ENCODE measurements at regions not wholly inside any gene's neighbourhood (a gene's known extent, or its start where the extent isn't known, plus 50 kb on each side); places are given as distances from the start of the nearest gene placed in this dataset.

DNA sequence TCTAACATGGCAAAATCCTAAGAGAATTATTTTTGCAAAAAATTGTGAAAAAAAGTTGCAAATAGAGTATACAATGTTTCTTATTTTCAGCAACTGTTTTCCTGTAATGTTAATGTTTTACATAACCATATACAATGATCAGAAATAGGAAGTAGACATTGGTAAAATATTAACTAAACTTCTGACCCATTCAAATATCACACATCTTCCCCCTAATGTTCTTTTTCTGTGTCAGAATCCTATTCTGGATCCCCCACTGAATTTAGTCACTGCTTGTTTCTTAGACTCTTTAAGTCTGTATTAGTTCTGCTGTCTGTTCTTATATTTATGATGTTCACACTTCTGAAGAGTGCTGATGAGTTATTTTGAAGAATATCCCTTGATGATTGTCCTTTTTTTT lies 62.0 kb downstream of the HFE start:
- no peaks in the 10 kb centered on the region for H3K27me3 Mint-ChIP-seq
- no peak overlapping the region for H3K4me3 Mint-ChIP-seq
- no peak for DNase-seq
- no peak overlapping the region for H3K27ac Mint-ChIP-seq
- H3K36me3 Mint-ChIP-seq = no peaks in the 10 kb centered on the region
- no peaks in the 10 kb centered on the region for H3K9me3 Mint-ChIP-seq
- peaks cover 2% of the 10 kb centered on the region for H3K4me1 Mint-ChIP-seq

DNA sequence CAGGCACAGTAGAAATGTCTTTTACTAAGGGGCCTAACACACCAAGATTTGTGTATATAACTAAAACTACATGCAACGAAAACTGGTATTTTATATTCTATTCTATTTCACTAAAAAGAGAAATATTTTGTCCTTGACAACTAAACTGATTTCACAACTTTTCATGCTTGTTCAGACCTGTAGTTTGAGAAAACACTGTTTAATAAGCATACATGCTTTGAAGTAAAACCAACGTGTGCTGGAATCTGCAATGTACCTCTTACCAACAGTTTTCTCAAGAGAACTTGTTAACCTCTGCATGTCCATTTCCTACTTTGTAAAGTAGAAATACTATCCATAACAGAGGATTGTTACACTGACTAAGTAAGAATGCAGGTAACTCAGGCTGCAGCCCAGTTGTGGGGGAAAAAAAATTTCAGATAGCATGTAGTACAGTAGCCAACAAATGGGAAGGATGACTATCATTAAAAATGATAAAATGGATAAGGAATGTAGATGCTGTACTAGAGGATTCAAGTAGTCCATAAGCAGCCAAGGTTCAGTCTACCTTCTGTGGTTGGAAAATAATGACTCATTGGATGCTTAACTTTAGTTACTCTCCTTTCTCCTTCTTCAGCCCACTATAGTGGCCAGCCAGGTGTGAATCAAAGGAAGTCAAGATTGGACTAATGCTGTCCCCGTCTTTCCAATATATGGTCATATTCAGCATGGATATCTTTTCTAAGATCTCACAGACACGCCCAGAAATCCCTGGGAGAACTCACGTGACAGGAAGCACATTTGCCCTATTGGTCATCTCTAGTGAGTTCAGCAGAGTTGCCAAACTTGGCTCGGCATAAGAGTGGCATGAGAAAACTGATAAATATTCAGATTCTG lies 65.2 kb downstream of the HFE start:
- Mint-ChIP-seq H3K9me3 (no peaks in the 10 kb centered on the region), H3K27me3 (peaks cover 14% of the 10 kb centered on the region), H3K4me3 (no peak overlapping the region), H3K36me3 (peaks cover 12% of the 10 kb centered on the region), H3K4me1 (peaks cover 28% of the 10 kb centered on the region), H3K27ac (no peak overlapping the region)
- DNase-seq = no peak

DNA sequence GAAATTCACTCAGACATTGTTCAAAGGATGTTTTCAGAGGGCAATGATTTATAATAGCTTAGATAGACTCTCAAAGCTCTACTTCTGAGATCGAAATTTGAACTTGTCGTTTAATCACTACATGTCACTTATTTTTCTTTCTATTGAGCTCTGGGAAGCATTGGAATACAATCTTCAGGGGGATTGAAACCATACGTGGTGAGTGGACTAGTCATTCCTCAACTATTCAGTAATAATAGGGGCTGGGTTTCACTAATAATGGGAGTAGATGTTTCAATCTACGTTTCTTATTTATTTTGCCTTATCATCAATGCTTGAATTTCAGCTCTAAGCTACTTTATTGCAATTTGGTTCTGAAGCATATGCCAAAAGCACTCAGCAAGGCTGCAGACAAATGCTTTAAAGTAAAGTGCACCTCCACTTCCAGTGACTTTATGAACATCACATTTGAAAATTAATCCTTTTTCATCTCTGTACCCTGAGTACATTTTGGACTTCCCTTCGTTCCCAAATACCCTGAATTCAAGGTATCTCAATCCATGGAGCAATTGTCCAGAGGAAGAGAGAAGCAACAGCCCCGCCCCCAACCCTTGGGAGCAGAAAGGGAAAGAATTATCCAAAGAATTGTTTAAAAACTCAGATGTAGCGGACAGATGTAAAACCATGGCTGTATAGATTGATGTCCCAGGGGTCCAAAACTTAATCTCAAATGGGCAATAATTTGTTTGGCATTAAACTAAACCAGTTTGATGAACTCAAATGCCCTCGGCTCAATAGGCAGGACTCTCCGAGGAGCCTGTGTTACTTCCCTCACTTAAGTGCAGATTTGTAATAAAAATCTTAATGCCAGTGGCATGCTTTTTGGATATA lies 68.1 kb downstream of the HFE start:
- DNase-seq = no peak
- peaks cover 4% of the 10 kb centered on the region for H3K9me3 Mint-ChIP-seq
- peaks cover 29% of the 10 kb centered on the region for H3K27me3 Mint-ChIP-seq
- H3K36me3 Mint-ChIP-seq = peaks cover 31% of the 10 kb centered on the region
- H3K27ac Mint-ChIP-seq = peak overlapping the region; percentile 95
- peak overlapping the region; percentile 89 for H3K4me3 Mint-ChIP-seq
- H3K4me1 Mint-ChIP-seq = peaks cover 49% of the 10 kb centered on the region

DNA sequence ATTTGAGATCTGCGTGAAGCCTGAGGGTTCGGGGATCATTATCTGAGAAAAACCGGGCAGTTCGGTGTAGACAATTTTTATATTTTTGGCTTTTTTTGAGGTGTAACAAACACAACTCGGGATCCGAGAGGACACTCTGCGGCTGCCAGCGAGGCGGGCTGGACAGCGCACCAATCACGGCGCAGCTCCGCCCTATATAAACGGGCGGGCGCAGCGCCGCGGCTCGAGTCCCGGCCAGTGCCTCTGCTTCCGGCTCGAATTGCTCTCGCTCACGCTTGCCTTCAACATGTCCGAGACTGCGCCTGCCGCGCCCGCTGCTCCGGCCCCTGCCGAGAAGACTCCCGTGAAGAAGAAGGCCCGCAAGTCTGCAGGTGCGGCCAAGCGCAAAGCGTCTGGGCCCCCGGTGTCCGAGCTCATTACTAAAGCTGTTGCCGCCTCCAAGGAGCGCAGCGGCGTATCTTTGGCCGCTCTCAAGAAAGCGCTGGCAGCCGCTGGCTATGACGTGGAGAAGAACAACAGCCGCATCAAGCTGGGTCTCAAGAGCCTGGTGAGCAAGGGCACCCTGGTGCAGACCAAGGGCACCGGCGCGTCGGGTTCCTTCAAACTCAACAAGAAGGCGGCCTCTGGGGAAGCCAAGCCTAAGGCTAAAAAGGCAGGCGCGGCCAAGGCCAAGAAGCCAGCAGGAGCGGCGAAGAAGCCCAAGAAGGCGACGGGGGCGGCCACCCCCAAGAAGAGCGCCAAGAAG lies 69.0 kb downstream of the HFE start:
- H3K27ac Mint-ChIP-seq = peak overlapping the region; percentile 95
- peaks cover 57% of the 10 kb centered on the region for H3K4me1 Mint-ChIP-seq
- H3K9me3 Mint-ChIP-seq = peaks cover 4% of the 10 kb centered on the region
- DNase-seq = peak; percentile 89
- peaks cover 29% of the 10 kb centered on the region for H3K27me3 Mint-ChIP-seq
- H3K4me3 Mint-ChIP-seq = peak overlapping the region; percentile 89
- peaks cover 34% of the 10 kb centered on the region for H3K36me3 Mint-ChIP-seq

DNA sequence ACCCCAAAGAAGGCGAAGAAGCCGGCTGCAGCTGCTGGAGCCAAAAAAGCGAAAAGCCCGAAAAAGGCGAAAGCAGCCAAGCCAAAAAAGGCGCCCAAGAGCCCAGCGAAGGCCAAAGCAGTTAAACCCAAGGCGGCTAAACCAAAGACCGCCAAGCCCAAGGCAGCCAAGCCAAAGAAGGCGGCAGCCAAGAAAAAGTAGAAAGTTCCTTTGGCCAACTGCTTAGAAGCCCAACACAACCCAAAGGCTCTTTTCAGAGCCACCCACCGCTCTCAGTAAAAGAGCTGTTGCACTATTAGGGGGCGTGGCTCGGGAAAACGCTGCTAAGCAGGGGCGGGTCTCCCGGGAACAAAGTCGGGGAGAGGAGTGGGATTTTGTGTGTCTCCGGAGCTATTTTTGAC lies 69.6 kb downstream of the HFE start:
- peak overlapping the region; percentile 95 for H3K27ac Mint-ChIP-seq

DNA sequence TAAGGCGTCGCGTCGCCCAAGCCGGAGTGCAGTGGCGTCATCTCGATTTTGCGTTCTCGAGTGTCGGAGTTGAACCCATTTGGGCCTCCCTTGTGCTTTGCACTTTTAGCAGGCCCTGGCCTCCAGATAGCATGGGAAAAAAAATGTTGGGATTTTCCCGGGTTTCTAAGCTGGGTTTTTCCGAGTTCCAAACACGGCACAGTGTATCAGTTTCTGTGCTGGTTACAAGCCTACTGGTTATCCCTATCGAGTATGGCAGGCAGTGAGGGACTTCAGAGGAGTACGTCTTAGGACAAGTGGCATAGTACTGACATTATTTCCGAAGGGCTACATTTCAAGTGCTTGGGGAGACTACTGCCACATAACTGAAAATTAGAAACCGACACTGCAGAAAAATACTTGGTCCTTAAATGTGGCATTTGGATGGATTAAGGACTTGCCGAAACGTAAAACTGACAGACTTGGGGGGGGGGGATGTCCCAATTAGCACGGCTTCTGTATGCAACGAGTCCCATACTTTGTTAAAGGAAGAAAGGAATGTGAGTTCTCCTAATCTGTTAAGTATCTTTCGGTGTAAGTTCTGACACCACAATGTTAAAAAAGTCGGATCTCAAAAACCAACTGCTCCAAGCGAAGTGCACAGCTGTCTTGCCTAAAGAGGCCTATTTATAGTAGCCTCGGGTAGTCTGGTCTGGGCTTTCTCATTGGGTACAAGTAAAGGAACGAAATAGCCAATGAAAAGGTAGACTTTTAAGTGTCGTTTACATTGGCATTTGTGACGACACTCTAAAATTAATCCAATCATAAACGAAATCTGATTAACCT lies 70.2 kb downstream of the HFE start:
- H3K27me3 Mint-ChIP-seq = peaks cover 29% of the 10 kb centered on the region
- peak overlapping the region; percentile 95 for H3K27ac Mint-ChIP-seq
- peaks cover 34% of the 10 kb centered on the region for H3K36me3 Mint-ChIP-seq

More for the DNA sequence above, 69.6 kb downstream of the HFE start:
- H3K27me3 Mint-ChIP-seq = peaks cover 29% of the 10 kb centered on the region
- peaks cover 57% of the 10 kb centered on the region for H3K4me1 Mint-ChIP-seq
- H3K36me3 Mint-ChIP-seq = peaks cover 34% of the 10 kb centered on the region
- peaks cover 4% of the 10 kb centered on the region for H3K9me3 Mint-ChIP-seq
- peak; percentile 78 for DNase-seq
- H3K4me3 Mint-ChIP-seq = peak overlapping the region; percentile 89

DNA sequence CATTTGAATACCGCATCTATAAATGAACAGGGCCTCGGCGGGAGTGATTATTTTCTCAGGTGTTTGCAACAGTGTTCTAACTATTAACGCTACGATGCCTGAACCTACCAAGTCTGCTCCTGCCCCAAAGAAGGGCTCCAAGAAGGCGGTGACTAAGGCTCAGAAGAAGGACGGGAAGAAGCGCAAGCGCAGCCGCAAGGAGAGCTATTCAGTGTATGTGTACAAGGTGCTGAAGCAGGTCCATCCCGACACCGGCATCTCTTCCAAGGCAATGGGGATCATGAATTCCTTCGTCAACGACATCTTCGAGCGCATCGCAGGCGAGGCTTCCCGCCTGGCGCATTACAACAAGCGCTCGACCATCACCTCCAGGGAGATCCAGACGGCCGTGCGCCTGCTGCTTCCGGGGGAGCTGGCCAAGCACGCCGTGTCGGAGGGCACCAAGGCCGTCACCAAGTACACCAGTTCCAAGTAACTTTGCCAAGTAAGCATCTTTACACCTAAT lies 70.9 kb downstream of the HFE start:
- Mint-ChIP-seq H3K36me3 (peaks cover 34% of the 10 kb centered on the region), H3K27ac (peak overlapping the region; percentile 95), H3K27me3 (peaks cover 29% of the 10 kb centered on the region), H3K4me3 (peak overlapping the region; percentile 89), H3K9me3 (peaks cover 4% of the 10 kb centered on the region), H3K4me1 (peaks cover 55% of the 10 kb centered on the region)
- DNase-seq = peak; percentile 86

More for the DNA sequence above, 70.2 kb downstream of the HFE start:
- peak overlapping the region; percentile 89 for H3K4me3 Mint-ChIP-seq
- peak; percentile 81 for DNase-seq
- H3K4me1 Mint-ChIP-seq = peaks cover 57% of the 10 kb centered on the region
- peaks cover 4% of the 10 kb centered on the region for H3K9me3 Mint-ChIP-seq

DNA sequence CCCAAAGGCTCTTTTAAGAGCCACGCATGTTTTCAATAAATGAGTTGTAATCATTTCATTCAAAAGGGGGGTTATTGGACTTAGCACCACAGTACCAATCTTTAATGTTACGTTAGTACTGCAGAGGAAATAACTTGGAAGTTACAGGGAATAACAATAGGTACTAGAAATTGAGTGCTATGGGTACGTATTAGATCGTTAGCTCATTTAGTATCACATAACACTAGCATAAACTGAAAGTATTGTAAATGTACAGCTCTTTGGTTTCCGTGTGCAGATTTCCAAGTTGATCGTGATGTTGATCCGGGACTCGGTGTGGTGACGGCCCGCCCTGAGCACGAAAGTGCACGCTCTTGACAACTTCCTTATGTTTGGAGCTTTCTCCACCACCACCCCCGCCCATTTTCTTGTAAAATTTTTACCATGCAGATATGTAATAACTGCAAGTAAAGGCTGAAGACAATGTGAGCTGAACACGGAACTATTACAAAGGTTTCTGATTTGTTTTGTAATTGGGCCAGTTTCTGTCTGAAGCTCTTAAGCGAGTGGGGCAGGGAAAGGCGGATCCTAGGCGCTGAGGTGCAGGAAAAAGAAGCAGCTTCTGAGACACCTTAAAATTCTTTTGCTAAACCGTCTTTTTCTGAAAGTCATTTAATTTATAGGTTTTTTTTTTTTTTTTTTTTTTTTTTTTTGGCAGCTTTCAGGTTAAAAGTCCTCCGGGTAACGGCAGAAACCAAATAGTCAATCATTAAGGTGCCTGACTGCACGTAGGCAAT lies 71.5 kb downstream of the HFE start:
- H3K4me1 Mint-ChIP-seq = peaks cover 60% of the 10 kb centered on the region
- H3K27me3 Mint-ChIP-seq = peaks cover 29% of the 10 kb centered on the region
- peaks cover 34% of the 10 kb centered on the region for H3K36me3 Mint-ChIP-seq
- H3K27ac Mint-ChIP-seq = peak overlapping the region; percentile 95
- H3K4me3 Mint-ChIP-seq = peak overlapping the region; percentile 89
- peaks cover 4% of the 10 kb centered on the region for H3K9me3 Mint-ChIP-seq
- peak; percentile 64 for DNase-seq

DNA sequence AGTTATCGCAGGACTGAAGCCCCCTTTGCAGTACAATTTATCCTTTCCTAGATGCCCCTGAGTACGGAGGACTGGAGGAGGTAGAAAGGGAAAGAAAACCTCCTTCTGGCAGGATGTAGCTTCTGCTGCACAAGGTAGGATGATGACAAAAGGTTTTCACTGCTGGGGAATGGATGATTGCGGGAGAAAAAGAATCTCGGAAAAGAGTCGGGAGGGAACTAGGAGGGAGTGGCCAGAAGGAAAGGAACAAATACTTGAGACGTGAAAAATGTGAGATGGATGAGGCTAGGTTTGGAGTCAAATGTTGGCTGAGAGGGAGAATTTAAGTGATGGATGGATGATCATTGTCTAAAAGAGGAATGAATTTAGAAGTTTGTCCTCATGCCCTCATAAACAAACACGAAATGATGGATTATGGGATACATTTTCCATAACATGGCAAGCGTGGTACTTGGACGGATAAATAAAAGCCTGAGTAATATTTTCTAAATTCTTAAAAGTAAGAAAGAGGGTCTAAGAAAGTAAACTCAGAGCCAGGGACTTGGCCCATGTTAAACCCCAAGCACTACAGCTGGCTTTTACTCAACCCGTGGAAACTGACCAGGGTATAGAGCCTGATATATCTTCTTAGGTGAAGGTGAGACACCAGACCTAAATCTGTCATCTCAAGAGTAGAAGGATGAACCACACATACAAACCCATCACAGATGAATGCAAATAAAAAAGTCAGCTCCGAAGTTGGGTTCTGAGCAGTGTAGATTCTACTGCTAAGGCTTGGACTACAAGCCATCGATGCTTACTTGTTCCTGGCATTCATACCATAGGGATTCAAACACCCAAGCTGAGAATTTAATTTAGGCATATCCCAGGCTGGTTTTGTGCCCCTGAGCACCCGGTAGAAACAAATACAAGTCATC lies 72.4 kb downstream of the HFE start:
- H3K27ac Mint-ChIP-seq = peak overlapping the region; percentile 95
- H3K4me1 Mint-ChIP-seq = peaks cover 65% of the 10 kb centered on the region
- H3K27me3 Mint-ChIP-seq = peaks cover 29% of the 10 kb centered on the region
- DNase-seq = no peak
- peak overlapping the region; percentile 89 for H3K4me3 Mint-ChIP-seq
- peaks cover 36% of the 10 kb centered on the region for H3K36me3 Mint-ChIP-seq
- peaks cover 4% of the 10 kb centered on the region for H3K9me3 Mint-ChIP-seq

DNA sequence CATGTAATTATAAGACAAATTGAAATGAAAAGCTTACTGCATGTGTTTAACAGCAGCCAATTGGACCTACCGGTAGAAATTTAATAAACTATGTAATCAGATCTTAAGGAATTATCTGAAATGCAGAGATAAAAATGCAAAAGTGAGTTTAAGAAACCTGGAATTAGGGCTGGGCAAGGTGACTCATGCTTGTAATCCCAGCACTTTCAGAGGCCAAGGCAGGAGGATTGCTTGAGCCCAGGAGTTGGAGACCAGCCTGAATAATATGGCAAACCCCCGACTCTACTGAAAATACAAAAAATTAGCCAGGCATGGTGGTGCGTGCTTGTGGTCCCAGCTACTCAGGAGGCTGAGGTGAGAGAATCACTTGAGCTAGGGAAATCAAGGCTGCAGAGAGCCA lies 74.1 kb downstream of the HFE start:
- Mint-ChIP-seq H3K9me3 (peaks cover 4% of the 10 kb centered on the region), H3K36me3 (peaks cover 35% of the 10 kb centered on the region), H3K4me3 (no peak overlapping the region), H3K4me1 (peaks cover 64% of the 10 kb centered on the region), H3K27me3 (peaks cover 26% of the 10 kb centered on the region), H3K27ac (no peak overlapping the region)
- DNase-seq = no peak

DNA sequence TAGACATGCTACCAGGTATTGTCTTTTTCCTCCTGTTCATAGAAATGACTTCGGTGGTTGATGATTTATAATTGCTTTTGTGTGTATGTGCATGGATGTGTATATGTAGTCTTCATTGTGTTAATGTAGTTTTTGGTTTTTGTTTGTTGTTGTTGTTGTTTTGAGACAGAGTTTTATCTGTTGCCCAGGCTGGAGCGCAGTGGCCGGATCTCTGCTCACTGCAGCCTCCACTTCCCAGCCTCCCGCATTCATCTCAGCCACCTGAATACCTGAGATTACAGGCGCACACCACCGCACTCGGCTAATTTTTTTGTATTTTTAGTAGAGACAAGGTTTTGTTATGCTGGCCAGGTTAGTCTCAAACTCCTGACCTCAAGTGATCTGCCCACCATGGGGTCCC lies 75.2 kb downstream of the HFE start:
- Mint-ChIP-seq H3K27ac (no peak overlapping the region), H3K27me3 (peaks cover 15% of the 10 kb centered on the region), H3K9me3 (peaks cover 4% of the 10 kb centered on the region), H3K36me3 (peaks cover 26% of the 10 kb centered on the region), H3K4me1 (peaks cover 57% of the 10 kb centered on the region), H3K4me3 (no peak overlapping the region)
- DNase-seq = no peak

DNA sequence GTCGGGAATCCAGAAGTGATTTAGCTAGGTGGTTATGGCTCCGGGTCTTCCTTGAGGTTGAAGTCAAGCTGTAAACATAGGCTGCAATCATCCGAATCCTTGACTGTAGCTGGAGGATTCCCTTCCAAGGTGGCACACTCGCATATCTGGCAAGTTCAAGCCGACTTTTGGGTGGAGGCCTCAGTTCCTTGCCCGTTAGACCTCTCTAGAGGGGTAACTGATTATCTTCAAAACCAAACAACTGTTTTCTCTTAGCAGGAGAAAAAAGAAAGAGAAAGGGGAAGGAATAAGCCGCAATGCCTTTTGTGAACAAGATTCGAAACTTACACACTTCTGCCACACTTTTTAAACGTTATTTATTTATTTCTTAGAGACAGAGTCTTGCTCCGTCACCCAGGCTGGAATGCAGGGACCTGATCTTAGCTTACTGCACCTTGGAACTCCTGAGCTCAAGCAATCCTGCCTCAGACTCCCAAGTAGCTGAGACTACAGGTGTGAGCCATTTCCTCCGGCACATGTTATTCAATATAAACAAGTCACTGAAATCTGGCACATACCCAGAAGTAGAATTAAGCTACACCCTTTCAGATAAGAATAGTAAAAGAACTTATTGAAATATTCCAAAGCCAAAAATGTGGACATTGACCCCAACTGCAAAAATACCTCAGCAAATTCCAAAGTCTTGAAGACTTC lies 76.3 kb downstream of the HFE start:
- Mint-ChIP-seq H3K27ac (peak overlapping the region; percentile 54), H3K4me1 (peaks cover 47% of the 10 kb centered on the region), H3K27me3 (peaks cover 3% of the 10 kb centered on the region), H3K4me3 (no peak overlapping the region), H3K36me3 (peaks cover 16% of the 10 kb centered on the region), H3K9me3 (no peaks in the 10 kb centered on the region)
- no peak for DNase-seq

Measured in activated naive CD8-positive, alpha-beta T cell treated with anti-CD3 and anti-CD28 coated beads for 36 hours (primary cell).